ENCODE measurements at regions not wholly inside any gene's neighbourhood (a gene's known extent, or its start where the extent isn't known, plus 50 kb on each side); places are given as distances from the start of the nearest gene placed in this dataset.

DNA sequence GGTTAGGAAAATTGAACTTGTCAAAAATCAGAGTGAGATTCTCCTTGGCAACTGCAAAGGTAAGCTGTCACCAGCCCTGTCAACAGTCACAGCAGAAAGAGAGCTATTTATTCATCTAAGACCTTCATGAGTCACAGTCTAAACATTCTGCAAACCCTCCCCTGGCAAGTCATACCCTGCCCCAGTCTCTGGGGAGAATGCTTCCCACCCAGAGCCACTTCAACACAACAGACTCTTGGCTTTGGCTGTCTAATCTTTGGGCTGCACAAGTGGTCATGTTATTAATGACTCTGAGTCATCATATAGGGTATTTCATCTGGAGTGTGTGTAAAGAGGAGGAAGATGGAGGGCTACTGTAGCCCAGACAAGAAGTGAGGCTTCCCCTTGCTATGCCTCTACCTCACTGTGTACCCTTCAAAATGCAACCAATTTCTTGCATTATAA lies 153.4 kb downstream of the CCDC34 start:
- no peak overlapping the region for H3K4me2 ChIP-seq (ENCODE audit: low read length)
- no peaks in the 10 kb centered on the region for H3K4me1 ChIP-seq
- H2AFZ ChIP-seq = no peak overlapping the region
- no peaks in the 10 kb centered on the region for H3K27me3 ChIP-seq (ENCODE audit: control insufficient read depth, insufficient read depth, low read length)
- H3K4me3 ChIP-seq (ENCODE audit: low read depth, low read length) = no peak overlapping the region
- H3K9me3 ChIP-seq (ENCODE audit: control insufficient read depth, low read length) = no peaks in the 10 kb centered on the region
- no peak overlapping the region for H3K27ac ChIP-seq
- no peaks in the 10 kb centered on the region for H3K79me2 ChIP-seq
- H3K36me3 ChIP-seq (ENCODE audit: control insufficient read depth, insufficient read depth, low read length) = no peaks in the 10 kb centered on the region
- TF ChIP-seq, protein P1, sequence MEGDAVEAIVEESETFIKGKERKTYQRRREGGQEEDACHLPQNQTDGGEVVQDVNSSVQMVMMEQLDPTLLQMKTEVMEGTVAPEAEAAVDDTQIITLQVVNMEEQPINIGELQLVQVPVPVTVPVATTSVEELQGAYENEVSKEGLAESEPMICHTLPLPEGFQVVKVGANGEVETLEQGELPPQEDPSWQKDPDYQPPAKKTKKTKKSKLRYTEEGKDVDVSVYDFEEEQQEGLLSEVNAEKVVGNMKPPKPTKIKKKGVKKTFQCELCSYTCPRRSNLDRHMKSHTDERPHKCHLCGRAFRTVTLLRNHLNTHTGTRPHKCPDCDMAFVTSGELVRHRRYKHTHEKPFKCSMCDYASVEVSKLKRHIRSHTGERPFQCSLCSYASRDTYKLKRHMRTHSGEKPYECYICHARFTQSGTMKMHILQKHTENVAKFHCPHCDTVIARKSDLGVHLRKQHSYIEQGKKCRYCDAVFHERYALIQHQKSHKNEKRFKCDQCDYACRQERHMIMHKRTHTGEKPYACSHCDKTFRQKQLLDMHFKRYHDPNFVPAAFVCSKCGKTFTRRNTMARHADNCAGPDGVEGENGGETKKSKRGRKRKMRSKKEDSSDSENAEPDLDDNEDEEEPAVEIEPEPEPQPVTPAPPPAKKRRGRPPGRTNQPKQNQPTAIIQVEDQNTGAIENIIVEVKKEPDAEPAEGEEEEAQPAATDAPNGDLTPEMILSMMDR (IDR thresholded peaks at IDR 0.05) = no peak
- H3K9ac ChIP-seq = no peak overlapping the region

GRCh38 chr11:27208846-27209245 lies 154.2 kb downstream of the CCDC34 start:
- no peaks in the 10 kb centered on the region for H3K36me3 ChIP-seq (ENCODE audit: control insufficient read depth, insufficient read depth, low read length)
- no peak overlapping the region for H3K4me3 ChIP-seq (ENCODE audit: low read depth, low read length)
- H2AFZ ChIP-seq = no peak overlapping the region
- no peak overlapping the region for H3K27ac ChIP-seq
- no peaks in the 10 kb centered on the region for H3K4me1 ChIP-seq
- no peaks in the 10 kb centered on the region for H3K27me3 ChIP-seq (ENCODE audit: control insufficient read depth, insufficient read depth, low read length)
- H3K79me2 ChIP-seq = no peaks in the 10 kb centered on the region
- H3K4me2 ChIP-seq (ENCODE audit: low read length) = no peak overlapping the region
- TF ChIP-seq, protein P1 (IDR thresholded peaks at IDR 0.05) = no peak
- no peaks in the 10 kb centered on the region for H3K9me3 ChIP-seq (ENCODE audit: control insufficient read depth, low read length)
- H3K9ac ChIP-seq = no peak overlapping the region

DNA sequence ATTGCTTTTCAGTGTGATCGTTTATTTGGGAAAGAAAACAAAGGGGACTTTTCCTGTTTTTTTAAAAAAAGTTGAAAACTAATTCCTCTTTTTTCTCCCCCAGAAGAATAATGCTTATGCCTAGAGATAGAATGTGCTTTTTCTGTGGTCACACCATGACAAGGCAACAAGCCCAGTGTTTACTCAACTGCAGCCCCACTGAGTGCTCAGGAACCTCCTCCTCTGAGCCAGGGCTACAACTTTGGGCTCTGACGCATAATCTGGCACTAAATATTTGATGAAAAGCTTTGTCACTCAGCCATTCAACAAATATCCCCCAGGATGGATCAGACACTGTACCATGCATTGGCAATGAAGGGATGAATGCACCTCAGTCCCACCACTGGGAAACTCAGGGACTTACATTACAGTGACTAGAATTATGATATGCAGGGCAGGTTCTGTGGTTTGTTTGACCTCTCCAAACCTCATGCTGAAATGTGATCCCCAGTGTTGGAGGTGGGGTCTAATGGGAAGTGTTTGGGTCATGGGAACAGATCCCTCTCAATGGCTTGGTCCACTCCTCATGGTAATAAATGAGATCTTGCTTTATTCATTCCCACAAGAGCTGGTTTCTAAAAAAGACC lies 155.9 kb downstream of the CCDC34 start:
- no peak overlapping the region for H3K27ac ChIP-seq
- H3K36me3 ChIP-seq (ENCODE audit: control insufficient read depth, insufficient read depth, low read length) = no peaks in the 10 kb centered on the region
- no peaks in the 10 kb centered on the region for H3K4me1 ChIP-seq
- TF ChIP-seq, protein P1 (IDR thresholded peaks at IDR 0.05) = no peak
- H3K4me2 ChIP-seq (ENCODE audit: low read length) = no peak overlapping the region
- no peaks in the 10 kb centered on the region for H3K79me2 ChIP-seq
- H3K4me3 ChIP-seq (ENCODE audit: low read depth, low read length) = no peak overlapping the region
- H3K9me3 ChIP-seq (ENCODE audit: control insufficient read depth, low read length) = no peaks in the 10 kb centered on the region
- no peak overlapping the region for H3K9ac ChIP-seq
- H3K27me3 ChIP-seq (ENCODE audit: control insufficient read depth, insufficient read depth, low read length) = no peaks in the 10 kb centered on the region
- H2AFZ ChIP-seq = no peak overlapping the region

DNA sequence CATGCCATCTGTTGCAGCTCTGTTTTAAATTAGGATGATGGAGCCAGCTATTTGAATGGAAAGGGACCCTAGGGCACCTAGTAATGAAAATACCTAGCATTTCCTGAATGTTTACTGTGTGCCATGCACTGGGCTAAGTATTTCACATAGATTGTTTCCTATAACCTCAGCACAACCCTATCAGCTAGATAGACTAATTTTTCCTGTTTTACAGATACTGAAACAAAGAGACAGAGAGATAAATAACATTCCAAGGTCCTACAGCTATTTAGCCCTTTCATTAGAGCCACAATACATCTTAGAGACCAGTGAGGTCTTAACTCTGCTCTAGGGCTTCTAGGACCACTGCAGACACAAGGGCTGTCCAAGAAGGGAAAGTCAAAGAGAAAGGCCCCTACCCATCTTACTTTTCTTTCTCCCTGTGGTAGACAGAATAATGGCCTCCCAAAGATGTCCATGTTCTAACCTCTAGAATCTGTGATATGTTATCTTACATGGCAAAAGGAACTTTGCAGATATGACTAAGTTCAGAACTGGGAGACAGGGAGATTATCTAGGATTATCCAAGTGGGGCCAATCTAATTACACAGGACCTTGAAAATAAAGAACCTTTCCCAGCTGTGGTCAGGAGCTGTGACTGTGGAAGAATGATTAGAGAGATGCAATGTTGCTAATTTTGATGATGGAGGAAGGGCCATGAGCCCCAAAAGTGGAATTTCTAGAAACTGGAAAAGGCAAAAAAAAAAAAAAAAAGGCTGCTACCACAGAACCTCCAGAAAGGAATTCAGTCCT lies 157.0 kb downstream of the CCDC34 start:
- Histone ChIP-seq H3K9ac (no peak overlapping the region), H3K4me2 (ENCODE audit: low read length) (no peak overlapping the region), H3K9me3 (ENCODE audit: control insufficient read depth, low read length) (no peaks in the 10 kb centered on the region), H3K79me2 (no peaks in the 10 kb centered on the region), H3K4me3 (ENCODE audit: low read depth, low read length) (no peak overlapping the region), H3K36me3 (ENCODE audit: control insufficient read depth, insufficient read depth, low read length) (no peaks in the 10 kb centered on the region), H3K27me3 (ENCODE audit: control insufficient read depth, insufficient read depth, low read length) (no peaks in the 10 kb centered on the region), H2AFZ (no peak overlapping the region), H3K27ac (no peak overlapping the region), H3K4me1 (no peaks in the 10 kb centered on the region)
- TF ChIP-seq, protein P1 (IDR thresholded peaks at IDR 0.05) = no peak

Data from parathyroid adenoma (tissue), 2 donors.